ENCODE measurements at regions not wholly inside any gene's neighbourhood (a gene's known extent, or its start where the extent isn't known, plus 50 kb on each side); places are given as distances from the start of the nearest gene placed in this dataset.

- no peak for TF ChIP-seq EZH2phosphoT487 (IDR thresholded peaks at IDR 0.05; ENCODE audit: borderline replicate concordance, low read length)
- TF ChIP-seq, protein P1, sequence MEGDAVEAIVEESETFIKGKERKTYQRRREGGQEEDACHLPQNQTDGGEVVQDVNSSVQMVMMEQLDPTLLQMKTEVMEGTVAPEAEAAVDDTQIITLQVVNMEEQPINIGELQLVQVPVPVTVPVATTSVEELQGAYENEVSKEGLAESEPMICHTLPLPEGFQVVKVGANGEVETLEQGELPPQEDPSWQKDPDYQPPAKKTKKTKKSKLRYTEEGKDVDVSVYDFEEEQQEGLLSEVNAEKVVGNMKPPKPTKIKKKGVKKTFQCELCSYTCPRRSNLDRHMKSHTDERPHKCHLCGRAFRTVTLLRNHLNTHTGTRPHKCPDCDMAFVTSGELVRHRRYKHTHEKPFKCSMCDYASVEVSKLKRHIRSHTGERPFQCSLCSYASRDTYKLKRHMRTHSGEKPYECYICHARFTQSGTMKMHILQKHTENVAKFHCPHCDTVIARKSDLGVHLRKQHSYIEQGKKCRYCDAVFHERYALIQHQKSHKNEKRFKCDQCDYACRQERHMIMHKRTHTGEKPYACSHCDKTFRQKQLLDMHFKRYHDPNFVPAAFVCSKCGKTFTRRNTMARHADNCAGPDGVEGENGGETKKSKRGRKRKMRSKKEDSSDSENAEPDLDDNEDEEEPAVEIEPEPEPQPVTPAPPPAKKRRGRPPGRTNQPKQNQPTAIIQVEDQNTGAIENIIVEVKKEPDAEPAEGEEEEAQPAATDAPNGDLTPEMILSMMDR (conservative IDR thresholded peaks at IDR 0.05; ENCODE audit: low read depth, low read length), result no peak
- no peak for TF ChIP-seq EZH2 (IDR thresholded peaks at IDR 0.05; ENCODE audit: low read length, unreplicated experiment)
- Histone ChIP-seq H4K20me1 (ENCODE audit: low read length) (no peaks in the 10 kb centered on the region), H3K9ac (ENCODE audit: low read length) (no peak overlapping the region), H2AFZ (ENCODE audit: low read length) (0 out of 2 replicates have a peak overlapping the region, but pooled peaks have one; percentile 30), H3K36me3 (ENCODE audit: low read depth, low read length) (no peaks in the 10 kb centered on the region), H3K27ac (ENCODE audit: low read length) (no peak overlapping the region), H3K4me3 (ENCODE audit: low read length) (no peak overlapping the region), H3F3A (ENCODE audit: low read length, unreplicated experiment) (no peaks in the 10 kb centered on the region), H3K79me2 (ENCODE audit: low read length) (no peaks in the 10 kb centered on the region), H3K9me2 (replicated peaks; ENCODE audit: low read length) (no peaks in the 10 kb centered on the region), H3K4me1 (ENCODE audit: insufficient read depth, low read length) (no peaks in the 10 kb centered on the region), H3K9me3 (ENCODE audit: low read length) (no peaks in the 10 kb centered on the region), H3K4me2 (ENCODE audit: low read length) (no peak overlapping the region), H3K27me3 (ENCODE audit: low read length) (peaks cover 23% of the 10 kb centered on the region; the same call in 1 of the 2 replicates)
- BruUV-seq (replicated peaks), result no TSS peak
- no peak for ATAC-seq
- ChIA-PET CTCF (no interaction called here), POLR2A (ENCODE audit: unreplicated experiment) (no interaction called here)
- DNase-seq, result no peak
- intact Hi-C loops (cut with micrococcal nuclease), result no loop called here
These were observed 168.6 kb upstream of the IGFBP7 start for GRCh38 chr4:57278780-57279179.

GRCh38 chr4:57274082-57274481 is 163.9 kb upstream of the IGFBP7 start:
- Histone ChIP-seq H3K36me3 (ENCODE audit: low read depth, low read length) (no peaks in the 10 kb centered on the region), H3K9me3 (ENCODE audit: low read length) (no peaks in the 10 kb centered on the region), H3K27ac (ENCODE audit: low read length) (no peak overlapping the region), H4K20me1 (ENCODE audit: low read length) (no peaks in the 10 kb centered on the region), H3K27me3 (ENCODE audit: low read length) (peaks cover 8% of the 10 kb centered on the region; the same call in 1 of the 2 replicates), H3K4me1 (ENCODE audit: insufficient read depth, low read length) (no peaks in the 10 kb centered on the region), H3K4me2 (ENCODE audit: low read length) (no peak overlapping the region), H3K9me2 (replicated peaks; ENCODE audit: low read length) (no peaks in the 10 kb centered on the region), H2AFZ (ENCODE audit: low read length) (no peak overlapping the region), H3K9ac (ENCODE audit: low read length) (no peak overlapping the region), H3K79me2 (ENCODE audit: low read length) (no peaks in the 10 kb centered on the region), H3F3A (ENCODE audit: low read length, unreplicated experiment) (no peaks in the 10 kb centered on the region), H3K4me3 (ENCODE audit: low read length) (no peak overlapping the region)
- POLR2A ChIA-PET (ENCODE audit: unreplicated experiment), result no interaction called here
- ATAC-seq (no peak), DNase-seq (no peak)
- intact Hi-C loops (cut with micrococcal nuclease), result no loop called here
- CTCF ChIA-PET, result no interaction called here
- TF ChIP-seq, protein P1 (conservative IDR thresholded peaks at IDR 0.05; ENCODE audit: low read depth, low read length), result no peak
- TF ChIP-seq EZH2phosphoT487 (IDR thresholded peaks at IDR 0.05; ENCODE audit: borderline replicate concordance, low read length) (no peak), EZH2 (IDR thresholded peaks at IDR 0.05; ENCODE audit: low read length, unreplicated experiment) (no peak)
- no TSS peak for BruUV-seq (replicated peaks)

GRCh38 chr4:57270346-57270745 is 160.2 kb upstream of the IGFBP7 start:
- no peak overlapping the region for H3K9ac ChIP-seq (ENCODE audit: low read length)
- CTCF ChIA-PET, result no interaction called here
- H2AFZ ChIP-seq (ENCODE audit: low read length), result no peak overlapping the region
- no peaks in the 10 kb centered on the region for H4K20me1 ChIP-seq (ENCODE audit: low read length)
- POLR2A ChIA-PET (ENCODE audit: unreplicated experiment), result no interaction called here
- no peak overlapping the region for H3K4me2 ChIP-seq (ENCODE audit: low read length)
- H3K4me1 ChIP-seq (ENCODE audit: insufficient read depth, low read length), result no peaks in the 10 kb centered on the region
- no peaks in the 10 kb centered on the region for H3K79me2 ChIP-seq (ENCODE audit: low read length)
- no peaks in the 10 kb centered on the region for H3F3A ChIP-seq (ENCODE audit: low read length, unreplicated experiment)
- no peaks in the 10 kb centered on the region for H3K9me3 ChIP-seq (ENCODE audit: low read length)
- no peak overlapping the region for H3K4me3 ChIP-seq (ENCODE audit: low read length)
- no peak for TF ChIP-seq EZH2 (IDR thresholded peaks at IDR 0.05; ENCODE audit: low read length, unreplicated experiment)
- TF ChIP-seq, protein P1 (conservative IDR thresholded peaks at IDR 0.05; ENCODE audit: low read depth, low read length), result no peak
- no peak for TF ChIP-seq EZH2phosphoT487 (IDR thresholded peaks at IDR 0.05; ENCODE audit: borderline replicate concordance, low read length)
- H3K27me3 ChIP-seq (ENCODE audit: low read length), result peaks cover 6% of the 10 kb centered on the region
- ATAC-seq (no peak), DNase-seq (no peak)
- H3K27ac ChIP-seq (ENCODE audit: low read length), result no peak overlapping the region
- no TSS peak for BruUV-seq (replicated peaks)
- intact Hi-C loops (cut with micrococcal nuclease), result no loop called here
- no peaks in the 10 kb centered on the region for H3K36me3 ChIP-seq (ENCODE audit: low read depth, low read length)
- H3K9me2 ChIP-seq (replicated peaks; ENCODE audit: low read length), result no peaks in the 10 kb centered on the region

Data from PC-3 (cell line).